ENCODE measurements at regions not wholly inside any gene's neighbourhood (a gene's known extent, or its start where the extent isn't known, plus 50 kb on each side); places are given as distances from the start of the nearest gene placed in this dataset.

DNA sequence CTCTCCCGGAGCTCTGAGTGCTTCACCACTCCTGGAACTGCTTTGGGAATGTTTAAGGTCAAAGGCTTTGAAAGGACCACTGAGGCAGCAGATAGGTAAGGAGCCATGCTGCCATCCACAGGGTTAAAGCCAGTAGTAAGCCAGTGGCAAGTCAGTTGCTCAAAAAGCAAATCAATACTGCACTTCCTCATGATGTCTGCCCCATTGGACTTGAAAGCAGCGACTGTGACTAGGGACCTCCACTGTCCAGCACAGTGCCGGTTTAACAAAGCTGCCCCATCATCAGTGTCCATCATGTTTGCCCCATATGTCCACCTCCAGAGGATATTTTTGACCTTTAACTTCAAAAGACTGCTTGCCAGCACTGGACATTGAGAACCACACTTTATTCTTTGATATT lies 49.9 kb upstream of the FGF13 start:
- CTCF ChIA-PET, result no interaction called here
- Histone ChIP-seq H3K9me3 (ENCODE audit: insufficient read depth, low read depth) (no peaks in the 10 kb centered on the region), H3K4me3 (no peak overlapping the region), H3K9me2 (ENCODE audit: insufficient read depth) (no peaks in the 10 kb centered on the region), H3F3A (ENCODE audit: insufficient read depth, low read depth) (no peaks in the 10 kb centered on the region), H3K36me3 (ENCODE audit: low read depth) (no peaks in the 10 kb centered on the region), H2AFZ (no peak overlapping the region), H4K20me1 (ENCODE audit: insufficient read depth) (no peaks in the 10 kb centered on the region), H3K4me1 (replicated peaks; ENCODE audit: insufficient read depth) (no peaks in the 10 kb centered on the region), H3K4me2 (no peak overlapping the region), H3K79me2 (ENCODE audit: low read depth) (no peaks in the 10 kb centered on the region), H3K27me3 (ENCODE audit: insufficient read depth, low read depth) (peaks cover 8% of the 10 kb centered on the region), H3K27ac (no peak overlapping the region)
- POLR2A ChIA-PET (ENCODE audit: unreplicated experiment), result no interaction called here
- intact Hi-C loops (cut with micrococcal nuclease; ENCODE audit: unreplicated experiment), result no loop called here
- TF ChIP-seq, protein P1, sequence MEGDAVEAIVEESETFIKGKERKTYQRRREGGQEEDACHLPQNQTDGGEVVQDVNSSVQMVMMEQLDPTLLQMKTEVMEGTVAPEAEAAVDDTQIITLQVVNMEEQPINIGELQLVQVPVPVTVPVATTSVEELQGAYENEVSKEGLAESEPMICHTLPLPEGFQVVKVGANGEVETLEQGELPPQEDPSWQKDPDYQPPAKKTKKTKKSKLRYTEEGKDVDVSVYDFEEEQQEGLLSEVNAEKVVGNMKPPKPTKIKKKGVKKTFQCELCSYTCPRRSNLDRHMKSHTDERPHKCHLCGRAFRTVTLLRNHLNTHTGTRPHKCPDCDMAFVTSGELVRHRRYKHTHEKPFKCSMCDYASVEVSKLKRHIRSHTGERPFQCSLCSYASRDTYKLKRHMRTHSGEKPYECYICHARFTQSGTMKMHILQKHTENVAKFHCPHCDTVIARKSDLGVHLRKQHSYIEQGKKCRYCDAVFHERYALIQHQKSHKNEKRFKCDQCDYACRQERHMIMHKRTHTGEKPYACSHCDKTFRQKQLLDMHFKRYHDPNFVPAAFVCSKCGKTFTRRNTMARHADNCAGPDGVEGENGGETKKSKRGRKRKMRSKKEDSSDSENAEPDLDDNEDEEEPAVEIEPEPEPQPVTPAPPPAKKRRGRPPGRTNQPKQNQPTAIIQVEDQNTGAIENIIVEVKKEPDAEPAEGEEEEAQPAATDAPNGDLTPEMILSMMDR (conservative IDR thresholded peaks at IDR 0.05), result no peak
- no peak for TF ChIP-seq EZH2 (IDR thresholded peaks at IDR 0.05; ENCODE audit: low read depth)
- no TSS peak for BruUV-seq (replicated peaks)
- DNase-seq, result no peak
